Thyroid gland (tissue), 4 donors: ENCODE measurements at regions not wholly inside any gene's neighbourhood (a gene's known extent, or its start where the extent isn't known, plus 50 kb on each side); places are given as distances from the start of the nearest gene placed in this dataset.

Experiments used
- DNase-seq, 2 donors: peaks; one replicate each; pipeline ENCODE4 v3.0.0-alpha.2; 2019
- H3K27ac ChIP-seq, 3 donors: fragments of 200-600 bp; sonication (generic); 1 replicate in 2 of 3; 2 replicates in 1 of 3; pipeline ENCODE4 v1.5.1; 2016 to 2019; ENCODE audit warnings: mild to moderate bottlenecking in 1 of 3, moderate library complexity in 1 of 3
- H3K27me3 ChIP-seq: fragments of 200-600 bp; sonication (generic); one replicate; pipeline ENCODE4 v1.5.1; 2019
- H3K36me3 ChIP-seq, 2 donors: fragments of 200-600 bp; sonication (generic); one replicate each; pipeline ENCODE4 v1.5.1; 2016 to 2019
- H3K4me1 ChIP-seq, 2 donors: fragments of 200-600 bp; sonication (generic); one replicate each; pipeline ENCODE4 v1.5.1; 2017 to 2019
- H3K4me3 ChIP-seq, 3 donors: fragments of 200-600 bp; sonication (generic); replicated peaks in 1 of 3; 1 replicate in 2 of 3; 2 replicates in 1 of 3; pipeline ENCODE4 v1.5.1; 2016; ENCODE audit warnings: mild to moderate bottlenecking in 1 of 3
- H3K9me3 ChIP-seq: fragments of 200-600 bp; sonication (generic); one replicate; pipeline ENCODE4 v1.5.1; 2017
- POLR2A ChIP-seq, 2 donors: fragments of 450-650 bp; IDR thresholded peaks; one replicate each; pipeline ENCODE4 v1.6.1; 2017; ENCODE audit warnings: antibody characterized with exemption in 2 of 2, mild to moderate bottlenecking in 2 of 2, moderate library complexity in 1 of 2
- WGBS, 2 donors: methylation state at CpG; one replicate each; pipeline ENCODE4 v1.1.5; 2017; 5-methylcytosine and 5-hydroxymethylcytosine counted together
- intact Hi-C: fragments of 100-400 bp; cut with DNase I; formaldehyde crosslinking; loops from one replicate; pipeline ENCODE4 v1.15.1; 2023
- TF ChIP-seq, protein P1 (sequence below), 6 experiments: fragments of 200-600 bp in 3 of 6; fragments of 450-650 bp in 3 of 6; sonication (generic) in 3 of 6; IDR thresholded peaks; one replicate each; pipeline ENCODE4 v1.5.1; 2016 to 2019; ENCODE audit warnings: antibody characterized with exemption in 6 of 6, mild to moderate bottlenecking in 2 of 6, inconsistent platforms in 1 of 6, moderate library complexity in 1 of 6

DNA sequence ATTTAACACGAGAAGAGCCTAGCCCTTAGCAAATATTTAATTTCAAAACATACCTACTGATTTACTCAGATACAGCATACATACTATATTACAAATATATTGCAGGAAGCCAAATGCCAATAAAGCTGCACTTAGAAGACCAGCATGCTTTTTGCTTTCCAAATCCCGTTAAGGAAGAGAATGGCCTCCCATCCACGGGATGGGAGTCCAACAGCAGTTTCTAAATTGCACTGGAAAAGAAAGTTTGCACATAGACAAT lies 156.3 kb upstream of the FOXN3 start:
- Histone ChIP-seq H3K27me3 (no peaks in the 10 kb centered on the region), H3K4me1 (peaks cover 3 to 5% of the 10 kb centered on the region in 2 donors), H3K9me3 (no peaks in the 10 kb centered on the region), H3K4me3 (no peak overlapping the region), H3K27ac (no peak overlapping the region), H3K36me3 (no peaks in the 10 kb centered on the region)
- intact Hi-C loops: no loop called here
- TF ChIP-seq, protein P1, sequence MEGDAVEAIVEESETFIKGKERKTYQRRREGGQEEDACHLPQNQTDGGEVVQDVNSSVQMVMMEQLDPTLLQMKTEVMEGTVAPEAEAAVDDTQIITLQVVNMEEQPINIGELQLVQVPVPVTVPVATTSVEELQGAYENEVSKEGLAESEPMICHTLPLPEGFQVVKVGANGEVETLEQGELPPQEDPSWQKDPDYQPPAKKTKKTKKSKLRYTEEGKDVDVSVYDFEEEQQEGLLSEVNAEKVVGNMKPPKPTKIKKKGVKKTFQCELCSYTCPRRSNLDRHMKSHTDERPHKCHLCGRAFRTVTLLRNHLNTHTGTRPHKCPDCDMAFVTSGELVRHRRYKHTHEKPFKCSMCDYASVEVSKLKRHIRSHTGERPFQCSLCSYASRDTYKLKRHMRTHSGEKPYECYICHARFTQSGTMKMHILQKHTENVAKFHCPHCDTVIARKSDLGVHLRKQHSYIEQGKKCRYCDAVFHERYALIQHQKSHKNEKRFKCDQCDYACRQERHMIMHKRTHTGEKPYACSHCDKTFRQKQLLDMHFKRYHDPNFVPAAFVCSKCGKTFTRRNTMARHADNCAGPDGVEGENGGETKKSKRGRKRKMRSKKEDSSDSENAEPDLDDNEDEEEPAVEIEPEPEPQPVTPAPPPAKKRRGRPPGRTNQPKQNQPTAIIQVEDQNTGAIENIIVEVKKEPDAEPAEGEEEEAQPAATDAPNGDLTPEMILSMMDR (IDR thresholded peaks at IDR 0.05): no peak
- no peak for TF ChIP-seq POLR2A (IDR thresholded peaks at IDR 0.05)
- no peak for DNase-seq
- 81 to 95% methylated on average over 3 of the region's 3 CpGs for WGBS, 2 donors

DNA sequence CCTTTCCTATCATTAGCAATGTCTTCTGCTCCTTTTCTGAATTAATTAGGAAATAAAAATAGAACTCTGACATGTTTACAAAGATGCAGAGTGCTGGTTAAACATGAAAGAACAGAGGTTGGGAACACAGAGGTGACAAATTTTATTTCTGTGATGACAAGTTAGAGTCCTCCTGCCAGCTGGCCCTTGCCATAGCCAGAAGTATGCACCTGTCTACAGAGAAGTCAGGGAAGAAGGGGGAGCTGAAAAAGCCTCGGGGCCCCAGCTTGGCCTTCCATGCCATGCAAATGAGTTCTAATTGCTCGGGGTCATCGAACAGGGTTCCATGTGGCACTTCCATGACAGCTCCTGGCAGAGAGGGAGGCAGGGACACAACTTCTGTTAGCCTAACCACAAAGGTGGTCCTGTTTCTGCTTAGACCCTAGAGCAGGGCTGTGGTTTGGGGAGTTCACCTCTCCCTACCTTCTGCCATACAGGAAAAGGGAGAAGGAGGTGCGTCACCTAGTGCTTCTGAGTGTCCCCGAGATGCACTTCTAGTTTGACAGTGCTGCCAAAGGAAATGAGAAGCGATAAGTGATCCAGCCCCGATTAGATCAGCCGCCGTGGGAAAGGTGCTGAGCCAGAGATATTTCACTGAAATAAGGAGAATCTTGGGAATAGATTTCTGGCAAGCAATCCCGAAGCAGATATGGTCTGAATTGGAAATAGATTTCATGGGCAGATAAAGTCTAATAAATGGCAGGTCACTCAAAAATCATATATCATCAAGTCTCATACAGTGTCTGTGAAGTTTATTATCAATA lies 155.8 kb upstream of the FOXN3 start:
- no peaks in the 10 kb centered on the region for H3K27me3 ChIP-seq
- no peak for DNase-seq
- no peak overlapping the region for H3K4me3 ChIP-seq
- no peaks in the 10 kb centered on the region for H3K36me3 ChIP-seq
- WGBS, 2 donors: 74 to 83% methylated on average over 10 of the region's 10 CpGs
- TF ChIP-seq, protein P1 (IDR thresholded peaks at IDR 0.05): no peak
- no peak for TF ChIP-seq POLR2A (IDR thresholded peaks at IDR 0.05)
- intact Hi-C loops: no loop called here
- no peaks in the 10 kb centered on the region for H3K9me3 ChIP-seq
- H3K4me1 ChIP-seq: no peaks in the 10 kb centered on the region
- no peak overlapping the region for H3K27ac ChIP-seq

DNA sequence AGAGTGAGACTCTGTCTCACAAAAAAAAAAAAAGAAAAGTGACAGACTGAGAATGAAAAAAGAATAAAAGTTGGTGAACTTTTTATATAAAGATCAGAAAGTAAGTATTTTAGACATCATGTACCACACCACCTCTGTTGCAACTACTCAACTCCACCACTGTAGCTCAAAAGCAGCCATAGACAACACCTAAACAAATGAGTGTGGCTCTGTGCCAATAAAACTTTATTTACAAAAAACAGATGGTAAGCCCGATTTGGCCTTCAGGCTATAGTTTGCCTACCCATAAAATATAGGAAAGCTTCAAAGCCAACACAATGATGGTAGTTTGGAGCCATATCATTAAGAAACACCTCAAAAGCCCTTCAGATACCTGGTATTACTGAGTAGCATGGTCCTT lies 154.5 kb upstream of the FOXN3 start:
- Histone ChIP-seq H3K4me1 (no peaks in the 10 kb centered on the region), H3K36me3 (no peaks in the 10 kb centered on the region)

DNA sequence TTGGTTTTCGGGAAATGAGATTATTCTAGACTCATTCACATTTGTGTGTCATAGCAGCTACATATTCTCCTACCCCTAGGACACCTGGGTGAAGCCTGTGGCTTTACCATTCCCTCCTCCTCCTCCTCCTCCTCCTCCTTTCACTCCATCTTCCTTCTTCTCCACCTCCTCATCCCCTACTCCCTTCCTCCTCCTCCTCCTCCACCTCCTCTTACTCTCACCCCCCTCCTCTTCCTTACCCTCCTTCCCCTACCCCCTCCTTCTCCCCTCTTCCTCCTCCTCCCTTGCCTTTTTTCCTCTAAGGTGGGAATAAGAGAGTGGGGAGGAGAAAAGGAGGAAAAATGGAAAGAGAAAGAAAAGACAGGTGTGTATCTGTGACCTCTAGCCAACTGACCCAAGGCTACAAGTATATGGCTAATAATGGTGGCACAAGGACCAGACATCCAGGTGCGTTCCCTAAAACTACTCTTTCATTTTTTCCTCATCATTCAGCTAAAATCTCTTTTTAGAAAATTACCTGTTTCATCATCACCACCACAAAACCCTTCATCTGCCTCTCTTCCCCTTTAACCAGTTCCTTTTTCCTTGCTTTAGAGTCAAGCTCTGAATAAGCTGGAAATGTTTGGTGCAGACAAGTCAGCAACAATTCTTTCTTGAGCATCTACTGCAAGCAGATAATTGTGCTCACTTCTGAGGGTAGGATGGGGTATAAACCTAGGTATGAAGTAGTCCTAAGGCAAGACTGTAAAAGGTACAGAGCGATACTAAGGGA lies 149.8 kb upstream of the FOXN3 start:
- TF ChIP-seq POLR2A (IDR thresholded peaks at IDR 0.05): no peak
- TF ChIP-seq, protein P1 (IDR thresholded peaks at IDR 0.05): no peak
- H3K9me3 ChIP-seq: no peaks in the 10 kb centered on the region
- no peak overlapping the region for H3K27ac ChIP-seq
- no peaks in the 10 kb centered on the region for H3K27me3 ChIP-seq
- no peaks in the 10 kb centered on the region for H3K4me1 ChIP-seq
- intact Hi-C loops: no loop called here
- H3K36me3 ChIP-seq: no peaks in the 10 kb centered on the region
- DNase-seq: no peak
- no peak overlapping the region for H3K4me3 ChIP-seq
- WGBS, 2 donors: 84 to 95% methylated on average over 3 of the region's 3 CpGs

More for the DNA sequence above, 154.5 kb upstream of the FOXN3 start:
- no peak overlapping the region for H3K27ac ChIP-seq
- H3K4me3 ChIP-seq: no peak overlapping the region
- no peaks in the 10 kb centered on the region for H3K9me3 ChIP-seq
- TF ChIP-seq, protein P1 (IDR thresholded peaks at IDR 0.05): no peak
- no peak for TF ChIP-seq POLR2A (IDR thresholded peaks at IDR 0.05)
- DNase-seq: no peak
- WGBS, 2 donors: 93 to 95% methylated on average over 1 of the region's 1 CpG
- intact Hi-C loops: no loop called here
- H3K27me3 ChIP-seq: no peaks in the 10 kb centered on the region

DNA sequence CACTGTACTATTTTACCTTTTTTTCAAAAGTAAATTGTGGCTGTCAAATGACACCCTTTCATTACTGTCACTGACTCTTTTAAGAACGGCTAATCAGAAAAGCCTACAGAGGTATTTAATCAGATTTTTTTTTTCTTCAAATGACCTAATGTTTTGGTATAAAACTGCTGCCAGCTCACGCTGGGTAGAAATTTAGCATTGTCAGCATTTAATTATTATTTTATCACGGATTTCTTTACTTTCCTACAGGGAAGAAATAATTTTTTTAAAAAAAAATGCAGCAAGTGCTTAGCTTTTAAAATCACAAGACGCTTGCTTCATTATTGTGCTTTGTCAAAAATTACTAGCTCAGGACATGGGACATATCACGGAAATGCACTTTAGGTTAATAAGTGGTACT lies 149.1 kb upstream of the FOXN3 start:
- Histone ChIP-seq H3K9me3 (no peaks in the 10 kb centered on the region), H3K27me3 (no peaks in the 10 kb centered on the region), H3K27ac (no peak overlapping the region), H3K4me3 (no peak overlapping the region), H3K36me3 (no peaks in the 10 kb centered on the region), H3K4me1 (no peaks in the 10 kb centered on the region)
- no peak for DNase-seq
- WGBS, 2 donors: 84 to 89% methylated on average over 5 of the region's 5 CpGs
- intact Hi-C loops: no loop called here
- TF ChIP-seq POLR2A (IDR thresholded peaks at IDR 0.05): no peak
- TF ChIP-seq, protein P1 (IDR thresholded peaks at IDR 0.05): no peak
